Ovary (tissue), 7 donors: ENCODE measurements at regions not wholly inside any gene's neighbourhood (a gene's known extent, or its start where the extent isn't known, plus 50 kb on each side); places are given as distances from the start of the nearest gene placed in this dataset.

Experiments
- DNase-seq, 5 donors: peaks; one replicate each; pipeline ENCODE4 v3.0.0-alpha.2; 2019 to 2020
- H3K27ac ChIP-seq, 2 donors: fragments of 200-600 bp; one replicate each; pipeline versions ENCODE4 v1.5.1 to v1.8.0; 2019 to 2022
- H3K27me3 ChIP-seq: fragments of 200-600 bp; one replicate; pipeline ENCODE4 v1.8.0; 2022
- H3K36me3 ChIP-seq: fragments of 200-600 bp; sonication (generic); one replicate; pipeline ENCODE4 v1.5.1; 2019
- H3K4me1 ChIP-seq: one replicate; pipeline ENCODE4 v1.8.1; 2013; ENCODE audit warnings: mild to moderate bottlenecking, moderate library complexity; ENCODE audit not compliant: insufficient read depth
- H3K4me3 ChIP-seq: fragments of 200-600 bp; sonication (generic); one replicate; pipeline ENCODE4 v1.5.1; 2017
- H3K9me3 ChIP-seq, 2 donors: fragments of 200-600 bp in 1 of 2; sonication (generic) in 1 of 2; one replicate each; pipeline versions ENCODE4 v1.5.1 to v1.8.1; 2013 to 2019; ENCODE audit warnings: mild to moderate bottlenecking in 1 of 2, moderate library complexity in 1 of 2
- EP300 ChIP-seq: sonication (generic); formaldehyde crosslinking; IDR thresholded peaks from one replicate; pipeline ENCODE4 v1.6.1; 2017; ENCODE audit warnings: antibody characterized with exemption
- POLR2A ChIP-seq: fragments of 450-650 bp; IDR thresholded peaks from one replicate; pipeline ENCODE4 v1.6.1; 2017; ENCODE audit warnings: antibody characterized with exemption, mild to moderate bottlenecking, moderate library complexity
- WGBS, 3 donors: extraction: QIAGEN DNeasy Blood & Tissue Kit in 1 of 3; methylation state at CpG; one replicate each; pipeline versions ENCODE4 v1.1.5 to v1.1.7; 2013 to 2017; 5-methylcytosine and 5-hydroxymethylcytosine counted together
- intact Hi-C, 4 donors: fragments of 100-400 bp; cut with DNase I; formaldehyde crosslinking; loops; one replicate each; pipeline versions ENCODE4 v1.11.0 to v1.15.1; 2022 to 2023
- TF ChIP-seq, protein P1 (sequence below), 3 donors: fragments of 450-650 bp in 2 of 3; fragments of 200-600 bp in 1 of 3; IDR thresholded peaks; one replicate each; pipeline versions ENCODE4 v1.5.1 to v1.8.0; 2016 to 2022; ENCODE audit warnings: antibody characterized with exemption in 3 of 3, mild to moderate bottlenecking in 1 of 3
- donor health status: DM: no; HTN: no; CAD: no; lungs with moderate emphysema.
- donor health status: DM: no; HTN: no; CAD: no.
- donor health status: Bipolar disorder and iron deficiency.
- donor health status: DM: no; HTN: no; CAD: no.
- donor health status: DM: yes; HTN: yes; CAD: no.

DNA sequence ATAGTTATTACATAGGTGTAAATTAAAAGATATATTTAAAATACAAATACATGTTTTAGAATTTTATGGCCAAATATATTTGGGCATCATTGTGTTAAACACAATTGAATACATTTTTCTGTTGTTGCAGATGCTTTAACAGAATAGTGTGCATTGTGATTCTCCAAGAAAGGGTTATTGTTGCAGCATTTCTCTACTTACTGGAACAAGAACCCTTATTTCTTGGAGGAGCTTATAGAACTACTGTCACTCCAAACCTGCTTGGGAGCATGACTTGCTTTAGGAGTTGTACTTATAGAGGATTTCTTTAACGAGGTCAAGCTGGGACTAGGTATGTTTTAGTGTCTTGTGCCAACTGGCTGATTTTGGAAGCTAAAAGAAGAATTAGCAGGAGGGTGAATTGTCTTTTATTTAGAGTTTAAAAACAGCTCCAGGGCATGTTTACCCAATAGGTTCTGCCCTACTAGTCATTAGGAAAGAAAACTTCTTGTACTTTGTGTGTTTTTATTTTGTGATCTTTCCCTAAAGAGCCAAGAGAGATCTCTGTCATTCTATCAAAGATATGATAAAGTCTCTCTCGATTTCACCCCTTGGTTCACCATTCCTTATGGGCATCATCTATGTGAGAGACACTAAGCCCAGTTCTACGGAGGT is 279.8 kb upstream of the SALL1 start:
- TF ChIP-seq EP300 (no peak), POLR2A (no peak)
- TF ChIP-seq, protein P1, sequence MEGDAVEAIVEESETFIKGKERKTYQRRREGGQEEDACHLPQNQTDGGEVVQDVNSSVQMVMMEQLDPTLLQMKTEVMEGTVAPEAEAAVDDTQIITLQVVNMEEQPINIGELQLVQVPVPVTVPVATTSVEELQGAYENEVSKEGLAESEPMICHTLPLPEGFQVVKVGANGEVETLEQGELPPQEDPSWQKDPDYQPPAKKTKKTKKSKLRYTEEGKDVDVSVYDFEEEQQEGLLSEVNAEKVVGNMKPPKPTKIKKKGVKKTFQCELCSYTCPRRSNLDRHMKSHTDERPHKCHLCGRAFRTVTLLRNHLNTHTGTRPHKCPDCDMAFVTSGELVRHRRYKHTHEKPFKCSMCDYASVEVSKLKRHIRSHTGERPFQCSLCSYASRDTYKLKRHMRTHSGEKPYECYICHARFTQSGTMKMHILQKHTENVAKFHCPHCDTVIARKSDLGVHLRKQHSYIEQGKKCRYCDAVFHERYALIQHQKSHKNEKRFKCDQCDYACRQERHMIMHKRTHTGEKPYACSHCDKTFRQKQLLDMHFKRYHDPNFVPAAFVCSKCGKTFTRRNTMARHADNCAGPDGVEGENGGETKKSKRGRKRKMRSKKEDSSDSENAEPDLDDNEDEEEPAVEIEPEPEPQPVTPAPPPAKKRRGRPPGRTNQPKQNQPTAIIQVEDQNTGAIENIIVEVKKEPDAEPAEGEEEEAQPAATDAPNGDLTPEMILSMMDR (IDR thresholded peaks at IDR 0.05): no peak
- intact Hi-C loops: no loop called here
- no peak for DNase-seq

DNA sequence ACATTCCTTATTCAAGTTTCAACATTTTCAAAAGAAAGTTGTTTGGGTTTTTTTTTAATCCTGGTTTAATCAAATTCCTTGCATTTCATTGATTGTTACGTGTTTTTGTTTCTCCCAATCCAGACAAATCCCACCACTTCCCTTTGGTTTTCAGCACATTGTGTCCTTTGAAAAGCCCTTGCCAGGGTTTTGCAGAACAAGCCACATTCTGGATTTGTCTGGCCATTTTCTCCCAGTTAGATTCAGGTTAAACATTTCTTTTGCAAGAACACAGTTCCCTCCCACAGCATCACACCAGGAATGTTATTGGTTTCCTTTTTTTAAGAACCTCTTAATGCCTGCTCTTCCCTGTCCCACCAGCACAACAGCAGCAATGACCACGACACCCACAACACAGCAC is 278.0 kb upstream of the SALL1 start:
- no peaks in the 10 kb centered on the region for H3K4me1 ChIP-seq
- H3K36me3 ChIP-seq: no peaks in the 10 kb centered on the region
- H3K9me3 ChIP-seq: no peaks in the 10 kb centered on the region
- no peak overlapping the region for H3K27ac ChIP-seq
- no peaks in the 10 kb centered on the region for H3K27me3 ChIP-seq
- no peak for TF ChIP-seq POLR2A
- TF ChIP-seq EP300: no peak
- TF ChIP-seq, protein P1 (IDR thresholded peaks at IDR 0.05): no peak
- intact Hi-C loops: no loop called here
- 70 to 88% (median 79%) methylated on average over 2 of the region's 2 CpGs for WGBS, 3 donors
- H3K4me3 ChIP-seq: no peak overlapping the region
- no peak for DNase-seq

More for the DNA sequence above, 279.8 kb upstream of the SALL1 start:
- Histone ChIP-seq H3K4me1 (no peaks in the 10 kb centered on the region), H3K27ac (no peak overlapping the region), H3K36me3 (no peaks in the 10 kb centered on the region), H3K9me3 (no peaks in the 10 kb centered on the region), H3K4me3 (no peak overlapping the region), H3K27me3 (no peaks in the 10 kb centered on the region)
- WGBS, 3 donors: 57 to 62% (median 60%) methylated on average over 3 of the region's 3 CpGs

DNA sequence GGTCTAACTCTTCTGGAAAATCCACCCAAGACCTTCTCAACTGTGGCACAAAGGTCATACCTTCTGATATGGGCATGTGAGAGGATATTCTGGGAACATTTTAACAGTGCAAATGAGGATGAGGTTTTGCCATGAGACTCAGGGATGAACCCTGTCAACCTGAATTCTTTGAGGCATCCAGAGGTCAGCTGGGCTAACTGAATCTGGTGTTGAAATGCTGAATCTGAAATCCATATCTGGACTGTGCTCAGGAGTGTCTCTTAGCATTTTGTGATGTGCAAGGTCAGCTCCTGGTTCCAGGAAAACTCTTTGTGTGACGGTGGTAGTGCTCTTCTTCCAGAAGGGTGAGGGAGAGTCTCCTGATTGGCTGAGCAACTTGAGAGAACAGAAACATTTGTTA is 276.0 kb upstream of the SALL1 start:
- H3K36me3 ChIP-seq: no peaks in the 10 kb centered on the region
- TF ChIP-seq POLR2A (no peak), EP300 (no peak)
- TF ChIP-seq, protein P1 (IDR thresholded peaks at IDR 0.05): no peak
- no peaks in the 10 kb centered on the region for H3K9me3 ChIP-seq
- WGBS, 3 donors: 5 to 20% (median 6%) methylated on average over 1 of the region's 1 CpG
- H3K27me3 ChIP-seq: no peaks in the 10 kb centered on the region
- no peak overlapping the region for H3K27ac ChIP-seq
- DNase-seq: no peak
- no peaks in the 10 kb centered on the region for H3K4me1 ChIP-seq
- no peak overlapping the region for H3K4me3 ChIP-seq
- intact Hi-C loops: no loop called here

DNA sequence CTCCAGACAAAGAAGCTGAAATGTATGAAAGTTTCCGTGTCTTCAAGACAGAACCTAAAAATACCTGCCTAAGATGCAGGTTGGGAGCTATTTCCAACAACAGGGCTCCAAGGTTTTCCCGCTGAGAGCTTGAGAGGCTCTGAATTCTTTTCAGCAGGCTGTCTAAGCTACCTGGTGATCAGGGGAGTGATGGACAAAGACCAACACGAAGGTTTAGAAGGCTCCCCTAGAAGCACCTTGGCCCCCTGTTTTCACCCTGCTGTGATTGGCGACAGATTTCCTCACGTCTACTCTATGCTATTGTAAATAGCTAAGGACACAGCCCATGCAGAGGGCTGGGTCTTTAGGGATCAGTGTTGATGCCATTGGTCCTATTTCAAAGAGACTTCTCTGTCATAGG is 275.2 kb upstream of the SALL1 start:
- Histone ChIP-seq H3K27ac (no peak overlapping the region), H3K27me3 (no peaks in the 10 kb centered on the region), H3K9me3 (no peaks in the 10 kb centered on the region), H3K4me1 (no peaks in the 10 kb centered on the region), H3K36me3 (no peaks in the 10 kb centered on the region), H3K4me3 (no peak overlapping the region)
- no peak for TF ChIP-seq POLR2A
- TF ChIP-seq EP300: no peak
- TF ChIP-seq, protein P1 (IDR thresholded peaks at IDR 0.05): no peak
- intact Hi-C loops: no loop called here
- no peak for DNase-seq
- 59 to 74% (median 73%) methylated on average over 5 of the region's 5 CpGs for WGBS, 3 donors
